ENCODE measurements at regions not wholly inside any gene's neighbourhood (a gene's known extent, or its start where the extent isn't known, plus 50 kb on each side); places are given as distances from the start of the nearest gene placed in this dataset.

DNA sequence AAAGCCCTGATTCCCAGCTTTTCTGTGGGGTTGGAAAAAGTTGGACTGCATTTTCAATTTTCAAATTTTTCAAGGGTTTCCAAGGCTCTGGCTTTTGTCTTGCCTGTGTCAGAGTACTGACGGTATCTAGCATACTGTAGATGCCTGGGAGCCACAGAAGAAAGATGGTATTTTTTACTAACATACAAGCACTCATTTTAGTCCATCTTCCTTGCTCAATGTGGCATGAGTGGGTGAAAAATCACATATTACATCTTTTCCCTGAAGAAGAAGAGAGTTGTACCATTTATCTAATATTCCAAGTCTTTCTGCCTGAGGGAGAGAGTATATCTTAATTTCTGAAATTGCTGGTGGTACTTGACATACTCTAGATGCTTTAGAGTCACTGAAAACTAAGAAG, 738.6 kb upstream of the ADGRL3 start:
- Histone ChIP-seq H3K9ac (ENCODE audit: low read length) (no peak overlapping the region), H3K4me2 (ENCODE audit: low read length) (no peak overlapping the region), H3K27me3 (ENCODE audit: insufficient read depth, low read length) (no peaks in the 10 kb centered on the region), H3K79me2 (ENCODE audit: insufficient read depth, low read length) (no peaks in the 10 kb centered on the region), H2AFZ (ENCODE audit: low read depth, low read length) (no peak overlapping the region), H4K20me1 (ENCODE audit: insufficient read depth, low read length) (no peaks in the 10 kb centered on the region), H3K4me1 (ENCODE audit: insufficient read depth, low read length) (no peaks in the 10 kb centered on the region), H3K9me3 (ENCODE audit: insufficient read depth, low read depth, low read length) (no peaks in the 10 kb centered on the region), H3K36me3 (ENCODE audit: insufficient read depth, low read length) (no peaks in the 10 kb centered on the region), H3K27ac (ENCODE audit: low read depth, low read length) (no peak overlapping the region), H3K4me3 (ENCODE audit: insufficient read depth, low read depth, low read length) (no peak overlapping the region)
- H3K4me1 Mint-ChIP-seq (ENCODE audit: low read depth, unreplicated experiment) = no peaks in the 10 kb centered on the region
- H3K9me3 Mint-ChIP-seq (ENCODE audit: unreplicated experiment) = peaks cover 6% of the 10 kb centered on the region
- TF ChIP-seq, protein P1, sequence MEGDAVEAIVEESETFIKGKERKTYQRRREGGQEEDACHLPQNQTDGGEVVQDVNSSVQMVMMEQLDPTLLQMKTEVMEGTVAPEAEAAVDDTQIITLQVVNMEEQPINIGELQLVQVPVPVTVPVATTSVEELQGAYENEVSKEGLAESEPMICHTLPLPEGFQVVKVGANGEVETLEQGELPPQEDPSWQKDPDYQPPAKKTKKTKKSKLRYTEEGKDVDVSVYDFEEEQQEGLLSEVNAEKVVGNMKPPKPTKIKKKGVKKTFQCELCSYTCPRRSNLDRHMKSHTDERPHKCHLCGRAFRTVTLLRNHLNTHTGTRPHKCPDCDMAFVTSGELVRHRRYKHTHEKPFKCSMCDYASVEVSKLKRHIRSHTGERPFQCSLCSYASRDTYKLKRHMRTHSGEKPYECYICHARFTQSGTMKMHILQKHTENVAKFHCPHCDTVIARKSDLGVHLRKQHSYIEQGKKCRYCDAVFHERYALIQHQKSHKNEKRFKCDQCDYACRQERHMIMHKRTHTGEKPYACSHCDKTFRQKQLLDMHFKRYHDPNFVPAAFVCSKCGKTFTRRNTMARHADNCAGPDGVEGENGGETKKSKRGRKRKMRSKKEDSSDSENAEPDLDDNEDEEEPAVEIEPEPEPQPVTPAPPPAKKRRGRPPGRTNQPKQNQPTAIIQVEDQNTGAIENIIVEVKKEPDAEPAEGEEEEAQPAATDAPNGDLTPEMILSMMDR (IDR thresholded peaks at IDR 0.05; ENCODE audit: insufficient read depth, low read depth, low read length) = no peak
- no peak for TF ChIP-seq EZH2 (IDR thresholded peaks at IDR 0.05; ENCODE audit: insufficient read depth, low read length)
- no peak overlapping the region for H3K27ac Mint-ChIP-seq (ENCODE audit: unreplicated experiment)
- H3K36me3 Mint-ChIP-seq (ENCODE audit: low read depth, unreplicated experiment) = no peaks in the 10 kb centered on the region
- no peaks in the 10 kb centered on the region for H3K27me3 Mint-ChIP-seq (ENCODE audit: low read depth, unreplicated experiment)
- DNase-seq (ENCODE audit: low read depth) (no peak), FAIRE-seq (no peak)
- no peak overlapping the region for H3K4me3 Mint-ChIP-seq (ENCODE audit: unreplicated experiment)

DNA sequence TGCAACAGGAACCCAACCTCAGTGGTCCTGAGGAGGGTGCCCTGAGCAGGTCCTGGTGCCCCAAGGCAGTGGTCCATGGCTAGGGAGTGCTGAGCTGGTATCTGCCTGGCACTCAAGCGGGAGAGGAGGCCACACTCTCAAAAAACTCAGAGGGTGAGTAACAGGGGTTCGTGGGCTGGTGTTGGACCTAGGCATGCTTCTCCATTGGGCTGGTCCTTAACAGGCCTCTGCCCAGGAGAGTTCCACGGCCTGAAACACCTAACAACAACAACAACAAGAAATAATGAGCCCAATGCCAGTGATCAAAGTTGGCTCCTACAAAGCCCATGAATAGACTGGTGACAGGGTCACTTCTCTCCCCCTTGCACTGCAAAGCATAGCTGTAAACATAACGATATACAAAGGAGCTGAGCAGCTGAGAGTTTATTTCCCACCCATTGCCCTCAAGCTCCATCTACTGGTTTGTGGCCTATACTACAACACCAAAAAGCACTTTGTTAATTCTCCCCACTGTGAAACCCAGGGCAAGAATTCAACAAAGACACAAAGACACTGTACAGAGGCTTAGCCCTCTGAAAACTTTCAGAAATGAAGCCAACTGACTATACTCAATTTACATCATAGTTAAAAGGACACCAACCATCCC, 736.1 kb upstream of the ADGRL3 start:
- H3K4me1 ChIP-seq (ENCODE audit: insufficient read depth, low read length) = no peaks in the 10 kb centered on the region
- no peaks in the 10 kb centered on the region for H3K27me3 Mint-ChIP-seq (ENCODE audit: low read depth, unreplicated experiment)
- FAIRE-seq (no peak), DNase-seq (ENCODE audit: low read depth) (no peak)
- no peaks in the 10 kb centered on the region for H4K20me1 ChIP-seq (ENCODE audit: insufficient read depth, low read length)
- no peak overlapping the region for H3K27ac ChIP-seq (ENCODE audit: low read depth, low read length)
- no peaks in the 10 kb centered on the region for H3K4me1 Mint-ChIP-seq (ENCODE audit: low read depth, unreplicated experiment)
- no peaks in the 10 kb centered on the region for H3K9me3 ChIP-seq (ENCODE audit: insufficient read depth, low read depth, low read length)
- TF ChIP-seq, protein P1 (IDR thresholded peaks at IDR 0.05; ENCODE audit: insufficient read depth, low read depth, low read length) = peak; percentile 57
- no peak for TF ChIP-seq EZH2 (IDR thresholded peaks at IDR 0.05; ENCODE audit: insufficient read depth, low read length)
- H3K79me2 ChIP-seq (ENCODE audit: insufficient read depth, low read length) = no peaks in the 10 kb centered on the region
- no peaks in the 10 kb centered on the region for H3K36me3 Mint-ChIP-seq (ENCODE audit: low read depth, unreplicated experiment)
- H3K36me3 ChIP-seq (ENCODE audit: insufficient read depth, low read length) = no peaks in the 10 kb centered on the region
- no peak overlapping the region for H3K4me3 ChIP-seq (ENCODE audit: insufficient read depth, low read depth, low read length)
- H3K4me3 Mint-ChIP-seq (ENCODE audit: unreplicated experiment) = no peak overlapping the region
- H3K9ac ChIP-seq (ENCODE audit: low read length) = no peak overlapping the region
- no peak overlapping the region for H3K27ac Mint-ChIP-seq (ENCODE audit: unreplicated experiment)
- peaks cover 6% of the 10 kb centered on the region for H3K9me3 Mint-ChIP-seq (ENCODE audit: unreplicated experiment)
- peak overlapping the region; percentile 49 for H2AFZ ChIP-seq (ENCODE audit: low read depth, low read length)
- H3K27me3 ChIP-seq (ENCODE audit: insufficient read depth, low read length) = no peaks in the 10 kb centered on the region
- no peak overlapping the region for H3K4me2 ChIP-seq (ENCODE audit: low read length)

DNA sequence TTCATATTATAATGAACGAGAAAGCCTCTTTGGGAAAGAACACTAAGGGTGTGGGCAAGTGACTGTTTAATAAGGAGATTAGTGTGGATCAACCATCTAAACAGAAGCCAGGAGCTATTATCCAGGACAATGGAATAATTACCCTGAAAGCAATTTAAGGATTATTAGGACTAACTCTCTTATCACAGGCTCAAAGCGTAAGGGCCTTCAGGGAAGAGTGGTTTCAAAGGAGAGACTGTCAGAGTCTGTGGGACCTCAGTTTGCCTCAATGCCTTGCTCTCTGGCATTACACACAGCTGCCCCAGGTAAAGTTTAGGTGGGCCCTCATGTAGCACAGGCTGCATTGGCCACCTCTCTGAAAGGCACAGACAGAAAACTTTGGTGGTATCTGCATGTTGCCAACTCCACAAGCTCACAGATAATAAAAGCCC, 717.2 kb upstream of the ADGRL3 start:
- no peak overlapping the region for H3K27ac ChIP-seq (ENCODE audit: low read depth, low read length)
- H4K20me1 ChIP-seq (ENCODE audit: insufficient read depth, low read length) = no peaks in the 10 kb centered on the region
- H3K9me3 Mint-ChIP-seq (ENCODE audit: unreplicated experiment) = no peaks in the 10 kb centered on the region
- no peaks in the 10 kb centered on the region for H3K36me3 ChIP-seq (ENCODE audit: insufficient read depth, low read length)
- no peak overlapping the region for H3K9ac ChIP-seq (ENCODE audit: low read length)
- H3K27ac Mint-ChIP-seq (ENCODE audit: unreplicated experiment) = no peak overlapping the region
- FAIRE-seq (no peak), DNase-seq (ENCODE audit: low read depth) (no peak)
- peaks cover 17% of the 10 kb centered on the region for H3K4me1 Mint-ChIP-seq (ENCODE audit: low read depth, unreplicated experiment)
- no peak overlapping the region for H3K4me3 Mint-ChIP-seq (ENCODE audit: unreplicated experiment)
- no peak for TF ChIP-seq EZH2 (IDR thresholded peaks at IDR 0.05; ENCODE audit: insufficient read depth, low read length)
- TF ChIP-seq, protein P1 (IDR thresholded peaks at IDR 0.05; ENCODE audit: insufficient read depth, low read depth, low read length) = no peak
- no peaks in the 10 kb centered on the region for H3K27me3 ChIP-seq (ENCODE audit: insufficient read depth, low read length)
- H3K79me2 ChIP-seq (ENCODE audit: insufficient read depth, low read length) = no peaks in the 10 kb centered on the region
- no peaks in the 10 kb centered on the region for H3K36me3 Mint-ChIP-seq (ENCODE audit: low read depth, unreplicated experiment)
- H3K4me3 ChIP-seq (ENCODE audit: insufficient read depth, low read depth, low read length) = no peak overlapping the region
- H3K4me1 ChIP-seq (ENCODE audit: insufficient read depth, low read length) = no peaks in the 10 kb centered on the region
- H3K4me2 ChIP-seq (ENCODE audit: low read length) = no peak overlapping the region
- H3K27me3 Mint-ChIP-seq (ENCODE audit: low read depth, unreplicated experiment) = no peaks in the 10 kb centered on the region
- no peaks in the 10 kb centered on the region for H3K9me3 ChIP-seq (ENCODE audit: insufficient read depth, low read depth, low read length)
- H2AFZ ChIP-seq (ENCODE audit: low read depth, low read length) = no peak overlapping the region

Data from astrocyte (in vitro differentiated cells and primary cell).